WTC11 (cell line): ENCODE measurements at regions not wholly inside any gene's neighbourhood (a gene's known extent, or its start where the extent isn't known, plus 50 kb on each side); places are given as distances from the start of the nearest gene placed in this dataset.

Source experiments
- ATAC-seq: fragments of 200-7000 bp; cut with Tn5 transposase; 2 replicates; pipeline ENCODE4 v1.10.0; 2021; ENCODE audit warnings: mild to moderate bottlenecking, moderate library complexity
- CTCF ChIA-PET: fragments of 300-600 bp; sonication (Branson Sonifier 250); formaldehyde crosslinking; loops from one replicate; lab custom pipeline; 2021; ENCODE audit warnings: antibody characterized with exemption; lab: Charles Lee
- POLR2A ChIA-PET: fragments of 350-600 bp; sonication (Branson Sonifier 250); formaldehyde crosslinking; loops from one replicate; lab custom pipeline; 2021; ENCODE audit warnings: antibody characterized with exemption; lab: Charles Lee
- DNase-seq: peaks from one replicate; pipeline ENCODE4 v3.0.0; 2021; ENCODE audit warnings: low spot score
- H3K27ac Mint-ChIP-seq: 2 replicates; pipeline ENCODE4 v1.8.0; 2021; ENCODE audit warnings: mixed read lengths
- H3K27me3 Mint-ChIP-seq: 2 replicates; pipeline ENCODE4 v1.8.0; 2021; ENCODE audit warnings: low read depth, mild to moderate bottlenecking, moderate library complexity, mixed read lengths
- H3K36me3 Mint-ChIP-seq: 2 replicates; pipeline ENCODE4 v1.8.0; 2021; ENCODE audit warnings: mixed read lengths
- H3K4me1 Mint-ChIP-seq: 2 replicates; pipeline ENCODE4 v1.8.0; 2022; ENCODE audit warnings: mixed read lengths
- H3K4me3 Mint-ChIP-seq: 2 replicates; pipeline ENCODE4 v1.8.0; 2021; ENCODE audit warnings: mild to moderate bottlenecking, moderate library complexity, mixed read lengths
- H3K9me3 Mint-ChIP-seq: 2 replicates; pipeline ENCODE4 v1.8.0; 2021; ENCODE audit warnings: mixed read lengths
- ATF1 ChIP-seq: sonication (generic); formaldehyde crosslinking; IDR thresholded peaks from 2 replicates; pipeline ENCODE4 v1.8.1; 2023; ENCODE audit warnings: mild to moderate bottlenecking, moderate library complexity, missing genetic modification reagents
- ATF6 ChIP-seq: sonication (generic); formaldehyde crosslinking; IDR thresholded peaks from 2 replicates; pipeline ENCODE4 v1.8.1; 2023; ENCODE audit warnings: mild to moderate bottlenecking, missing genetic modification reagents
- CREM ChIP-seq: sonication (generic); formaldehyde crosslinking; IDR thresholded peaks from 2 replicates; pipeline ENCODE4 v1.8.1; 2022; ENCODE audit warnings: mild to moderate bottlenecking, missing genetic modification reagents, moderate library complexity
- FOXJ3 ChIP-seq: sonication (generic); formaldehyde crosslinking; IDR thresholded peaks from 2 replicates; pipeline ENCODE4 v1.9.0; 2021; ENCODE audit warnings: missing genetic modification reagents, mild to moderate bottlenecking, borderline replicate concordance
- MAX ChIP-seq: sonication (generic); formaldehyde crosslinking; IDR thresholded peaks from 2 replicates; pipeline ENCODE4 v1.8.0; 2022; ENCODE audit warnings: mild to moderate bottlenecking, missing genetic modification reagents
- RORB ChIP-seq: fragments of 250-450 bp; sonication (Bioruptor Pico); IDR thresholded peaks from 2 replicates; pipeline ENCODE4 v1.9.0; 2021; ENCODE audit warnings: mild to moderate bottlenecking
- SMAD3 ChIP-seq: sonication (generic); formaldehyde crosslinking; IDR thresholded peaks from 2 replicates; pipeline ENCODE4 v1.8.0; 2022; ENCODE audit warnings: missing genetic modification reagents, mild to moderate bottlenecking, borderline replicate concordance
- ZBTB21 ChIP-seq: sonication (generic); formaldehyde crosslinking; IDR thresholded peaks from 2 replicates; pipeline ENCODE4 v1.8.1; 2023; ENCODE audit warnings: mild to moderate bottlenecking, missing genetic modification reagents, borderline replicate concordance
- ZNF263 ChIP-seq: sonication (generic); formaldehyde crosslinking; IDR thresholded peaks from 2 replicates; pipeline ENCODE4 v1.8.1; 2022; ENCODE audit warnings: low read depth, mild to moderate bottlenecking, moderate library complexity, missing genetic modification reagents
- ZNF423 ChIP-seq: fragments of 250-450 bp; sonication (Bioruptor Pico); IDR thresholded peaks from 2 replicates; pipeline ENCODE4 v2.1.2; 2022; ENCODE audit warnings: mild to moderate bottlenecking, moderate library complexity
- ZNF512 ChIP-seq: sonication (generic); formaldehyde crosslinking; IDR thresholded peaks from 2 replicates; pipeline ENCODE4 v1.8.1; 2022; ENCODE audit warnings: missing genetic modification reagents, borderline replicate concordance
- TF ChIP-seq, protein P1 (sequence below): sonication (generic); formaldehyde crosslinking; IDR thresholded peaks from 2 replicates; pipeline ENCODE4 v1.8.1; 2022; ENCODE audit warnings: mild to moderate bottlenecking, missing genetic modification reagents, moderate library complexity, borderline replicate concordance
- TF ChIP-seq, protein P2 (sequence below): sonication (generic); formaldehyde crosslinking; IDR thresholded peaks from 2 replicates; pipeline ENCODE4 v1.8.1; 2023; ENCODE audit warnings: mild to moderate bottlenecking, missing genetic modification reagents, borderline replicate concordance
- TF ChIP-seq, protein P3 (sequence below): sonication (generic); formaldehyde crosslinking; IDR thresholded peaks from 2 replicates; pipeline ENCODE4 v1.8.1; 2022; ENCODE audit warnings: mild to moderate bottlenecking, moderate library complexity, missing genetic modification reagents
- TF ChIP-seq, protein P4 (sequence below): sonication (generic); formaldehyde crosslinking; IDR thresholded peaks from 2 replicates; pipeline ENCODE4 v1.8.0; 2022; ENCODE audit warnings: mild to moderate bottlenecking, missing genetic modification reagents

DNA sequence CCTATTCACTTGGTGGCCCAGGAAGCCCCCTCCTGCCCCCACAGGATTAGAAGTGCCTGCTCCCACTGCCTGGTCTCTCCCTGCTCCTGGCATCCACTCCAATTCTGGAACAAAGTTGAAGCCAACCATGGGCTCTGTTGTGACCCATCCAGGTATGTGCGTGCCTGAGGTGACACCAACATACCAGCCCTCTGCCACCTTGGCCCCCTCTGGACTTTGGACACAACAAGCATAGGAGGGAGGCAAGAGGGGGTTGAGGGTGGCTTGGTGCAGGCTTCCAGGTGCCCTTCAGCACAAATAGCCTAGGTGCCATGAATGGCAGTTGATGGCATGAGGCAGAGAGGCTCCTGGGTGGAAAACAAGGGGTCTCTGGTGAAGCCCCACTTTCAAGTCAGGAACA is 600.9 kb downstream of the SI start:
- CTCF ChIA-PET: no interaction called here

More for the DNA sequence above, 600.9 kb downstream of the SI start:
- Mint-ChIP-seq H3K4me1 (no peaks in the 10 kb centered on the region), H3K4me3 (no peak overlapping the region), H3K36me3 (no peaks in the 10 kb centered on the region), H3K27ac (no peak overlapping the region)
- POLR2A ChIA-PET: no interaction called here
- no peak for ATAC-seq
- TF ChIP-seq RORB (CRISPR knock-in tag) (no peak), FOXJ3 (CRISPR knock-in tag) (no peak), ZNF512 (no peak), MAX (CRISPR knock-in tag) (no peak), CREM (CRISPR knock-in tag) (no peak), ATF1 (CRISPR knock-in tag) (no peak), ZNF263 (CRISPR knock-in tag) (no peak), ZNF423 (CRISPR knock-in tag) (no peak), ZBTB21 (CRISPR knock-in tag) (no peak), SMAD3 (no peak), ATF6 (CRISPR knock-in tag) (no peak)
- TF ChIP-seq, protein P1, sequence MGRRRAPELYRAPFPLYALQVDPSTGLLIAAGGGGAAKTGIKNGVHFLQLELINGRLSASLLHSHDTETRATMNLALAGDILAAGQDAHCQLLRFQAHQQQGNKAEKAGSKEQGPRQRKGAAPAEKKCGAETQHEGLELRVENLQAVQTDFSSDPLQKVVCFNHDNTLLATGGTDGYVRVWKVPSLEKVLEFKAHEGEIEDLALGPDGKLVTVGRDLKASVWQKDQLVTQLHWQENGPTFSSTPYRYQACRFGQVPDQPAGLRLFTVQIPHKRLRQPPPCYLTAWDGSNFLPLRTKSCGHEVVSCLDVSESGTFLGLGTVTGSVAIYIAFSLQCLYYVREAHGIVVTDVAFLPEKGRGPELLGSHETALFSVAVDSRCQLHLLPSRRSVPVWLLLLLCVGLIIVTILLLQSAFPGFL: no peak
- TF ChIP-seq, protein P2, sequence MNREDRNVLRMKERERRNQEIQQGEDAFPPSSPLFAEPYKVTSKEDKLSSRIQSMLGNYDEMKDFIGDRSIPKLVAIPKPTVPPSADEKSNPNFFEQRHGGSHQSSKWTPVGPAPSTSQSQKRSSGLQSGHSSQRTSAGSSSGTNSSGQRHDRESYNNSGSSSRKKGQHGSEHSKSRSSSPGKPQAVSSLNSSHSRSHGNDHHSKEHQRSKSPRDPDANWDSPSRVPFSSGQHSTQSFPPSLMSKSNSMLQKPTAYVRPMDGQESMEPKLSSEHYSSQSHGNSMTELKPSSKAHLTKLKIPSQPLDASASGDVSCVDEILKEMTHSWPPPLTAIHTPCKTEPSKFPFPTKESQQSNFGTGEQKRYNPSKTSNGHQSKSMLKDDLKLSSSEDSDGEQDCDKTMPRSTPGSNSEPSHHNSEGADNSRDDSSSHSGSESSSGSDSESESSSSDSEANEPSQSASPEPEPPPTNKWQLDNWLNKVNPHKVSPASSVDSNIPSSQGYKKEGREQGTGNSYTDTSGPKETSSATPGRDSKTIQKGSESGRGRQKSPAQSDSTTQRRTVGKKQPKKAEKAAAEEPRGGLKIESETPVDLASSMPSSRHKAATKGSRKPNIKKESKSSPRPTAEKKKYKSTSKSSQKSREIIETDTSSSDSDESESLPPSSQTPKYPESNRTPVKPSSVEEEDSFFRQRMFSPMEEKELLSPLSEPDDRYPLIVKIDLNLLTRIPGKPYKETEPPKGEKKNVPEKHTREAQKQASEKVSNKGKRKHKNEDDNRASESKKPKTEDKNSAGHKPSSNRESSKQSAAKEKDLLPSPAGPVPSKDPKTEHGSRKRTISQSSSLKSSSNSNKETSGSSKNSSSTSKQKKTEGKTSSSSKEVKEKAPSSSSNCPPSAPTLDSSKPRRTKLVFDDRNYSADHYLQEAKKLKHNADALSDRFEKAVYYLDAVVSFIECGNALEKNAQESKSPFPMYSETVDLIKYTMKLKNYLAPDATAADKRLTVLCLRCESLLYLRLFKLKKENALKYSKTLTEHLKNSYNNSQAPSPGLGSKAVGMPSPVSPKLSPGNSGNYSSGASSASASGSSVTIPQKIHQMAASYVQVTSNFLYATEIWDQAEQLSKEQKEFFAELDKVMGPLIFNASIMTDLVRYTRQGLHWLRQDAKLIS (CRISPR knock-in tag): no peak
- TF ChIP-seq, protein P3, sequence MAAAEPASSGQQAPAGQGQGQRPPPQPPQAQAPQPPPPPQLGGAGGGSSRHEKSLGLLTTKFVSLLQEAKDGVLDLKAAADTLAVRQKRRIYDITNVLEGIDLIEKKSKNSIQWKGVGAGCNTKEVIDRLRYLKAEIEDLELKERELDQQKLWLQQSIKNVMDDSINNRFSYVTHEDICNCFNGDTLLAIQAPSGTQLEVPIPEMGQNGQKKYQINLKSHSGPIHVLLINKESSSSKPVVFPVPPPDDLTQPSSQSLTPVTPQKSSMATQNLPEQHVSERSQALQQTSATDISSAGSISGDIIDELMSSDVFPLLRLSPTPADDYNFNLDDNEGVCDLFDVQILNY (CRISPR knock-in tag): no peak
- TF ChIP-seq, protein P4, sequence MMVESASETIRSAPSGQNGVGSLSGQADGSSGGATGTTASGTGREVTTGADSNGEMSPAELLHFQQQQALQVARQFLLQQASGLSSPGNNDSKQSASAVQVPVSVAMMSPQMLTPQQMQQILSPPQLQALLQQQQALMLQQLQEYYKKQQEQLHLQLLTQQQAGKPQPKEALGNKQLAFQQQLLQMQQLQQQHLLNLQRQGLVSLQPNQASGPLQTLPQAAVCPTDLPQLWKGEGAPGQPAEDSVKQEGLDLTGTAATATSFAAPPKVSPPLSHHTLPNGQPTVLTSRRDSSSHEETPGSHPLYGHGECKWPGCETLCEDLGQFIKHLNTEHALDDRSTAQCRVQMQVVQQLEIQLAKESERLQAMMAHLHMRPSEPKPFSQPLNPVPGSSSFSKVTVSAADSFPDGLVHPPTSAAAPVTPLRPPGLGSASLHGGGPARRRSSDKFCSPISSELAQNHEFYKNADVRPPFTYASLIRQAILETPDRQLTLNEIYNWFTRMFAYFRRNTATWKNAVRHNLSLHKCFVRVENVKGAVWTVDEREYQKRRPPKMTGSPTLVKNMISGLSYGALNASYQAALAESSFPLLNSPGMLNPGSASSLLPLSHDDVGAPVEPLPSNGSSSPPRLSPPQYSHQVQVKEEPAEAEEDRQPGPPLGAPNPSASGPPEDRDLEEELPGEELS (CRISPR knock-in tag): no peak
- TF ChIP-seq, all 79 proteins: peak for 0
- DNase-seq: no peak
- H3K27me3 Mint-ChIP-seq: no peaks in the 10 kb centered on the region
- H3K9me3 Mint-ChIP-seq: peaks cover 6% of the 10 kb centered on the region; the same call in 1 of the 2 replicates
